CD4-positive, alpha-beta T cell (primary cell): ENCODE measurements at regions not wholly inside any gene's neighbourhood (a gene's known extent, or its start where the extent isn't known, plus 50 kb on each side); places are given as distances from the start of the nearest gene placed in this dataset.

Experiments used
- ATAC-seq: fragments of 200-7000 bp; cut with Tn5 transposase; one replicate; pipeline ENCODE4 v1.10.0; 2022; ENCODE audit warnings: mild to moderate bottlenecking; ENCODE audit not compliant: poor library complexity
- CTCF ChIA-PET: fragments of 350-600 bp; sonication (Branson Sonifier 250); formaldehyde crosslinking; loops from one replicate; lab custom pipeline; 2021; ENCODE audit warnings: antibody characterized with exemption, inconsistent platforms; lab: Charles Lee
- POLR2A ChIA-PET: fragments of 350-600 bp; sonication (Branson Sonifier 250); formaldehyde crosslinking; loops from one replicate; lab custom pipeline; 2021; ENCODE audit warnings: antibody characterized with exemption, inconsistent platforms; lab: Charles Lee
- DNase-seq, 14 experiments: peaks; one replicate each; pipeline ENCODE4 v3.0.0-alpha.2; 2013 to 2020; ENCODE audit warnings: mixed read lengths in 2 of 14
- H3K27ac ChIP-seq, 2 donors: one replicate each; pipeline versions ENCODE4 v1.5.1 to v1.7.0; 2013; ENCODE audit warnings: low read length in 2 of 2, low read depth in 1 of 2, mild to moderate bottlenecking in 1 of 2
- H3K27me3 ChIP-seq, 2 experiments: 1 replicate in 1 of 2; 2 replicates in 1 of 2; pipeline versions ENCODE4 v1.6.1 to v1.7.0; 2013; ENCODE audit warnings: low read length in 2 of 2, control low read depth in 1 of 2, mild to moderate bottlenecking in 1 of 2, moderate library complexity in 1 of 2; ENCODE audit not compliant: insufficient read depth in 2 of 2, control insufficient read depth in 1 of 2
- H3K36me3 ChIP-seq: one replicate; pipeline ENCODE4 v1.6.1; 2013; ENCODE audit warnings: low read length, control low read depth; ENCODE audit not compliant: insufficient read depth
- H3K4me1 ChIP-seq: one replicate; pipeline ENCODE4 v1.6.1; 2013; ENCODE audit warnings: low read length, control low read depth; ENCODE audit not compliant: insufficient read depth
- H3K4me3 ChIP-seq: one replicate; pipeline ENCODE4 v1.5.1; 2013; ENCODE audit warnings: mild to moderate bottlenecking, low read length, moderate library complexity
- H3K9me3 ChIP-seq, 2 experiments: 1 replicate in 1 of 2; 2 replicates in 1 of 2; pipeline versions ENCODE4 v1.6.1 to v1.7.0; 2013; ENCODE audit warnings: low read length in 2 of 2, mild to moderate bottlenecking in 2 of 2, control low read depth in 1 of 2, moderate library complexity in 1 of 2; ENCODE audit not compliant: control insufficient read depth in 1 of 2, insufficient read depth in 1 of 2
- H3K27ac Mint-ChIP-seq: one replicate; pipeline ENCODE4 v1.8.0; 2020; ENCODE audit warnings: mixed read lengths
- H3K27me3 Mint-ChIP-seq: one replicate; pipeline ENCODE4 v1.8.0; 2021; ENCODE audit warnings: mixed read lengths
- H3K36me3 Mint-ChIP-seq: one replicate; pipeline ENCODE4 v1.8.0; 2021; ENCODE audit warnings: low read depth, mixed read lengths
- H3K4me1 Mint-ChIP-seq: one replicate; pipeline ENCODE4 v1.8.0; 2021; ENCODE audit warnings: low read depth, mixed read lengths
- H3K4me3 Mint-ChIP-seq: one replicate; pipeline ENCODE4 v1.8.0; 2020; ENCODE audit warnings: mild to moderate bottlenecking, mixed read lengths
- H3K9me3 Mint-ChIP-seq: one replicate; pipeline ENCODE4 v1.8.0; 2020; ENCODE audit warnings: mixed read lengths
- intact Hi-C, 2 experiments: fragments of 100-400 bp; cut with DNase I in 1 of 2; cut with micrococcal nuclease in 1 of 2; formaldehyde crosslinking; loops; one replicate each; pipeline versions ENCODE4 v1.15.1 to v1.9.0; 2023 to 2025; cut with DNase I, micrococcal nuclease
- TF ChIP-seq, protein P1 (sequence below): fragments of 200-600 bp; IDR thresholded peaks from one replicate; pipeline ENCODE4 v1.8.0; 2022; ENCODE audit warnings: antibody characterized with exemption, mild to moderate bottlenecking

GRCh38 chr2:188881434-188881833 is 92.7 kb upstream of the COL3A1 start:
- no peak for DNase-seq
- H3K27me3 ChIP-seq: no peaks in the 10 kb centered on the region
- POLR2A ChIA-PET: no interaction called here
- Mint-ChIP-seq H3K36me3 (no peaks in the 10 kb centered on the region), H3K4me3 (no peak overlapping the region), H3K27ac (no peak overlapping the region), H3K27me3 (no peaks in the 10 kb centered on the region), H3K4me1 (no peaks in the 10 kb centered on the region), H3K9me3 (no peaks in the 10 kb centered on the region)
- no peaks in the 10 kb centered on the region for H3K4me1 ChIP-seq
- no peaks in the 10 kb centered on the region for H3K9me3 ChIP-seq
- no peaks in the 10 kb centered on the region for H3K36me3 ChIP-seq
- no peak overlapping the region for H3K27ac ChIP-seq
- no peak for ATAC-seq
- no peak overlapping the region for H3K4me3 ChIP-seq
- intact Hi-C loops: no loop called here
- TF ChIP-seq, protein P1, sequence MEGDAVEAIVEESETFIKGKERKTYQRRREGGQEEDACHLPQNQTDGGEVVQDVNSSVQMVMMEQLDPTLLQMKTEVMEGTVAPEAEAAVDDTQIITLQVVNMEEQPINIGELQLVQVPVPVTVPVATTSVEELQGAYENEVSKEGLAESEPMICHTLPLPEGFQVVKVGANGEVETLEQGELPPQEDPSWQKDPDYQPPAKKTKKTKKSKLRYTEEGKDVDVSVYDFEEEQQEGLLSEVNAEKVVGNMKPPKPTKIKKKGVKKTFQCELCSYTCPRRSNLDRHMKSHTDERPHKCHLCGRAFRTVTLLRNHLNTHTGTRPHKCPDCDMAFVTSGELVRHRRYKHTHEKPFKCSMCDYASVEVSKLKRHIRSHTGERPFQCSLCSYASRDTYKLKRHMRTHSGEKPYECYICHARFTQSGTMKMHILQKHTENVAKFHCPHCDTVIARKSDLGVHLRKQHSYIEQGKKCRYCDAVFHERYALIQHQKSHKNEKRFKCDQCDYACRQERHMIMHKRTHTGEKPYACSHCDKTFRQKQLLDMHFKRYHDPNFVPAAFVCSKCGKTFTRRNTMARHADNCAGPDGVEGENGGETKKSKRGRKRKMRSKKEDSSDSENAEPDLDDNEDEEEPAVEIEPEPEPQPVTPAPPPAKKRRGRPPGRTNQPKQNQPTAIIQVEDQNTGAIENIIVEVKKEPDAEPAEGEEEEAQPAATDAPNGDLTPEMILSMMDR: no peak
- CTCF ChIA-PET: no interaction called here

DNA sequence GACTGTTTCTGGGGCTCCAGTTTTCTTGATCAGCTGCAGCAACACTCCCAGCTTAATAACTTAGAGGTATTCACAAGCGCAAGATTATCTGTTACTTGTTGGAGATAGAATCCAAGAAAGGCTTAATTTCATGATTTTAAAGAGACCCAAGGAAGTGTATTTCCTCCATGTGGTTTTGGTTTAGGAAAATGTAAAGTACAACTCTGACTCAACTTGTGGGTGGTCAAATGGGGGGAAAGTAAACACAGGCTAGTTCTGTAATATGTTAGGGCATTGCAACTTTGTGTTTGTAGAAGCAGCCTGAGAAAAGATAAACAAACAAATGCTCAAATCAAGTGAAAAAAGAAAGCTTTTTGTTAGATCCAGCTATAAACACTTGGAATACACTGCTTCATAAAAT is 90.1 kb upstream of the COL3A1 start:
- no peaks in the 10 kb centered on the region for H3K9me3 Mint-ChIP-seq

DNA sequence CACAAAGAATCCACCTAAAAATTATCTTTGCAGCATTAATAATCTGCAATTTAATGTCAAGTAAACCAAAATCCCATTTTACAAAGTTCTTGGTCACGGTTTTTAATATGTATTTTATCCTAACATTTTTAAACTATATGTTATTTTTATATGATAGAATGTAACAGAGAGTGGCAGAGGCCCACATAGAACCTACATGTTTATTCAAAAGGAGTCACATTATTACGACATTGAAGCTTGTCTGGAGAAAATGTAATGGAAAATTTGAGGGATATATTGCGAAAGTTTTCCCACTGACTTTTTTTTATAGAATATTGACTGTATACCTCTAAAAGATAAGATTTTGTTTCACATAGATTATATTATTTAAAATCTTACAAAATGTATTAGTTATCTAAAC is 89.7 kb upstream of the COL3A1 start:
- TF ChIP-seq, protein P1: no peak
- H3K9me3 Mint-ChIP-seq: no peaks in the 10 kb centered on the region
- POLR2A ChIA-PET: no interaction called here
- Histone ChIP-seq H3K36me3 (no peaks in the 10 kb centered on the region), H3K4me3 (no peak overlapping the region), H3K27ac (no peak overlapping the region), H3K27me3 (no peaks in the 10 kb centered on the region), H3K9me3 (no peaks in the 10 kb centered on the region), H3K4me1 (no peaks in the 10 kb centered on the region)
- H3K36me3 Mint-ChIP-seq: no peaks in the 10 kb centered on the region
- intact Hi-C loops: no loop called here
- H3K4me3 Mint-ChIP-seq: no peak overlapping the region
- H3K27me3 Mint-ChIP-seq: no peaks in the 10 kb centered on the region
- H3K27ac Mint-ChIP-seq: no peak overlapping the region
- CTCF ChIA-PET: interaction anchor here (1.0 to 1.1 kb wide), 2 partner anchors 9 to 11 kb away, joined by 3 read pairs; no protein-coding TSS in a partner anchor
- no peaks in the 10 kb centered on the region for H3K4me1 Mint-ChIP-seq
- DNase-seq (no peak), ATAC-seq (no peak)

More for the DNA sequence above, 90.1 kb upstream of the COL3A1 start:
- H3K27ac Mint-ChIP-seq: no peak overlapping the region
- H3K4me3 Mint-ChIP-seq: no peak overlapping the region
- CTCF ChIA-PET: interaction anchor here (1.0 kb wide), 1 partner anchor 10 kb away, joined by 3 read pairs; no protein-coding TSS in a partner anchor
- intact Hi-C loops: no loop called here
- no peaks in the 10 kb centered on the region for H3K27me3 Mint-ChIP-seq
- ATAC-seq: no peak
- Histone ChIP-seq H3K9me3 (no peaks in the 10 kb centered on the region), H3K36me3 (no peaks in the 10 kb centered on the region), H3K27ac (no peak overlapping the region), H3K4me1 (no peaks in the 10 kb centered on the region), H3K4me3 (no peak overlapping the region), H3K27me3 (no peaks in the 10 kb centered on the region)
- no peak for DNase-seq
- TF ChIP-seq, protein P1: no peak
- POLR2A ChIA-PET: no interaction called here
- no peaks in the 10 kb centered on the region for H3K36me3 Mint-ChIP-seq
- H3K4me1 Mint-ChIP-seq: no peaks in the 10 kb centered on the region
